Uterus (tissue), 2 donors: ENCODE measurements at regions not wholly inside any gene's neighbourhood (a gene's known extent, or its start where the extent isn't known, plus 50 kb on each side); places are given as distances from the start of the nearest gene placed in this dataset.

Experiments
- CTCF ChIP-seq, 4 experiments: fragments of 200-600 bp in 2 of 4; fragments of 450-650 bp in 2 of 4; sonication (generic) in 2 of 4; IDR thresholded peaks; one replicate each; pipeline ENCODE4 v1.5.1; 2016 to 2019; ENCODE audit warnings: antibody characterized with exemption in 4 of 4, mild to moderate bottlenecking in 2 of 4, moderate library complexity in 1 of 4
- POLR2A ChIP-seq, 2 donors: fragments of 450-650 bp; IDR thresholded peaks; one replicate each; pipeline ENCODE4 v1.6.1; 2016; ENCODE audit warnings: antibody characterized with exemption in 2 of 2, mild to moderate bottlenecking in 1 of 2, moderate library complexity in 1 of 2

- TF ChIP-seq CTCF (IDR thresholded peaks at IDR 0.05), result no peak
- no peak for TF ChIP-seq POLR2A (IDR thresholded peaks at IDR 0.05)
These were observed 144.7 kb downstream of the QRSL1 start for GRCh38 chr6:106773996-106774629.
